Neural cell (in vitro differentiated cells): ENCODE measurements at regions not wholly inside any gene's neighbourhood (a gene's known extent, or its start where the extent isn't known, plus 50 kb on each side); places are given as distances from the start of the nearest gene placed in this dataset.

Experiments used
- H2AFZ ChIP-seq: fragments of 200-600, 300-800 bp; sonication (generic), shearing (Covaris generic); 2 replicates; pipeline ENCODE4 v1.6.0; 2014; ENCODE audit warnings: low read depth, mild to moderate bottlenecking, antibody characterized with exemption, low read length, moderate library complexity
- H3F3A ChIP-seq: fragments of 200-600 bp; shearing (Covaris generic); 2 replicates; pipeline ENCODE4 v1.6.1; 2016; ENCODE audit warnings: mild to moderate bottlenecking, moderate library complexity, mixed read lengths, antibody characterized with exemption, low read length; ENCODE audit not compliant: insufficient read depth, poor library complexity, severe bottlenecking
- H3K27ac ChIP-seq: fragments of 200-600, 300-800 bp; sonication (generic), shearing (Covaris generic); 2 replicates; pipeline ENCODE4 v1.5.1; 2014; ENCODE audit warnings: mild to moderate bottlenecking, low read length, moderate library complexity
- H3K27me3 ChIP-seq: fragments of 300-800, 200-600 bp; sonication (generic), shearing (Covaris generic); 2 replicates; pipeline ENCODE4 v1.6.0; 2014; ENCODE audit warnings: mild to moderate bottlenecking, low read depth, low read length, moderate library complexity; ENCODE audit not compliant: insufficient read depth
- H3K36me3 ChIP-seq: fragments of 300-800, 200-600 bp; sonication (generic), shearing (Covaris generic); 2 replicates; pipeline ENCODE4 v1.5.1; 2014; ENCODE audit warnings: mild to moderate bottlenecking, antibody characterized with exemption, low read length, moderate library complexity; ENCODE audit not compliant: insufficient read depth
- H3K4me2 ChIP-seq: fragments of 300-800, 200-600 bp; sonication (generic), shearing (Covaris generic); 2 replicates; pipeline ENCODE4 v1.6.0; 2014; ENCODE audit warnings: mild to moderate bottlenecking, low read length
- H3K4me3 ChIP-seq: fragments of 300-800, 200-600 bp; sonication (generic), shearing (Covaris generic); 2 replicates; pipeline ENCODE4 v1.5.1; 2014; ENCODE audit warnings: mild to moderate bottlenecking, low read length, moderate library complexity
- H3K79me2 ChIP-seq: fragments of 200-600 bp; shearing (Covaris generic); replicated peaks from 2 replicates; pipeline ENCODE4 v1.6.0; 2014; ENCODE audit warnings: mild to moderate bottlenecking, low read length, moderate library complexity; ENCODE audit not compliant: insufficient read depth
- H3K9ac ChIP-seq: fragments of 300-800, 200-600 bp; sonication (generic), shearing (Covaris generic); 2 replicates; pipeline ENCODE4 v1.6.1; 2016; ENCODE audit warnings: mild to moderate bottlenecking, low read length, mixed read lengths
- H3K9me2 ChIP-seq: fragments of 200-600 bp; shearing (Covaris generic); 2 replicates; pipeline ENCODE4 v1.6.1; 2016; ENCODE audit warnings: mild to moderate bottlenecking, low read length, mixed read lengths; ENCODE audit not compliant: insufficient read depth
- H3K9me3 ChIP-seq: fragments of 200-600, 300-800 bp; sonication (generic), shearing (Covaris generic); 2 replicates; pipeline ENCODE4 v1.6.1; 2016; ENCODE audit warnings: mild to moderate bottlenecking, mixed run types, low read length, moderate library complexity, mixed read lengths
- H4K20me1 ChIP-seq: fragments of 200-600 bp; shearing (Covaris generic); 2 replicates; pipeline ENCODE4 v1.6.1; 2016; ENCODE audit warnings: mild to moderate bottlenecking, mixed run types; ENCODE audit not compliant: insufficient read depth
- EP300 ChIP-seq: fragments of 450-650 bp; conservative IDR thresholded peaks from 2 replicates; pipeline ENCODE4 v1.6.1; 2014; ENCODE audit warnings: antibody characterized with exemption, mild to moderate bottlenecking, moderate library complexity; ENCODE audit not compliant: poor library complexity, severe bottlenecking
- EZH2 ChIP-seq: fragments of 200-600, 300-800 bp; shearing (Covaris generic), sonication (generic); IDR thresholded peaks from 2 replicates; pipeline ENCODE4 v1.6.1; 2014; ENCODE audit warnings: antibody characterized with exemption, low read length, borderline replicate concordance, mild to moderate bottlenecking; ENCODE audit not compliant: insufficient read depth, poor library complexity, severe bottlenecking
- MXI1 ChIP-seq: fragments of 450-650 bp; conservative IDR thresholded peaks from 2 replicates; pipeline ENCODE4 v1.6.1; 2014; ENCODE audit warnings: antibody characterized with exemption, mild to moderate bottlenecking; ENCODE audit not compliant: poor library complexity, severe bottlenecking
- POLR2AphosphoS5 ChIP-seq: IDR thresholded peaks from 2 replicates; pipeline ENCODE4 v1.6.1; 2012
- RAD21 ChIP-seq: fragments of 450-650 bp; conservative IDR thresholded peaks from 2 replicates; pipeline ENCODE4 v1.6.1; 2014; ENCODE audit warnings: antibody characterized with exemption, mild to moderate bottlenecking, moderate library complexity
- SMC3 ChIP-seq: fragments of 450-650 bp; conservative IDR thresholded peaks from 2 replicates; pipeline ENCODE4 v1.6.1; 2014; ENCODE audit warnings: antibody characterized with exemption, mild to moderate bottlenecking, moderate library complexity; ENCODE audit not compliant: poor library complexity
- TAF1 ChIP-seq: IDR thresholded peaks from 2 replicates; pipeline ENCODE4 v1.6.1; 2012; ENCODE audit warnings: low read depth
- TF ChIP-seq, protein P1 (sequence below): IDR thresholded peaks from 2 replicates; pipeline ENCODE4 v1.6.1; 2012; ENCODE audit warnings: borderline replicate concordance
- TF ChIP-seq, protein P2 (sequence below): fragments of 450-650 bp; IDR thresholded peaks from 2 replicates; pipeline ENCODE4 v1.5.1; 2014; ENCODE audit warnings: antibody characterized with exemption, mild to moderate bottlenecking, moderate library complexity; ENCODE audit not compliant: poor library complexity, severe bottlenecking

DNA sequence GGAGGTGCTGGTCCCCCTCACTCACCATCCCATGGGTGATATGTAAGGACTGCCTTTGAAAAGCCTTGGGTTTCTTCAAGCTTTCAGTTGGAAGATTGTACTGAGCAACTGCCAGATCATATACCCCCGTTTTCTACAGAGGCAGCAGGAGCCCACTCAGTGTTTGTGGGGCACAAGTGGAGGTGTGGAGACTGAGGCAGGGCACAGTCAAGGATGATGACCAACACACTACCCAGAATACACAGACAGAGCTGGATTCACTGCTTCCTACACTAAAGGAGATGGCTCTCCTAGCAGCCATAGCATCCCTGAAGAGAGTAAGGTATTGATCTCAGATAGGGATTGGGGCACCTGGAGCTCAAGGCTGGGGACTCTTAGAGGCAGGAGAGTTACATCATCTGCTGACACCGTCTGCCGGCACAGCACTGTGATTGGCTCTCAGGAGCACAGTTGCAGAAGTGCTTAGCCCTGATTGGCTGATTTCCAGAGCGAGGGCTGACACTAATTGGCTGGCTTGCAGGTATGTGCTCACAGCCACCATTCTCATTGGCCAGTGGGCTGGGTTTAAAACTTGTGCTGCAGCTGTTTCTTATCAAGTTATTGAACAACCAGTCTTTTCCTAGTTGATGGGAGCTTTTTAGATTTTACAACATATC is 77.9 kb upstream of the PFKP start:
- no peaks in the 10 kb centered on the region for H3F3A ChIP-seq
- no peaks in the 10 kb centered on the region for H3K9me3 ChIP-seq
- H3K4me3 ChIP-seq, result no peak overlapping the region

DNA sequence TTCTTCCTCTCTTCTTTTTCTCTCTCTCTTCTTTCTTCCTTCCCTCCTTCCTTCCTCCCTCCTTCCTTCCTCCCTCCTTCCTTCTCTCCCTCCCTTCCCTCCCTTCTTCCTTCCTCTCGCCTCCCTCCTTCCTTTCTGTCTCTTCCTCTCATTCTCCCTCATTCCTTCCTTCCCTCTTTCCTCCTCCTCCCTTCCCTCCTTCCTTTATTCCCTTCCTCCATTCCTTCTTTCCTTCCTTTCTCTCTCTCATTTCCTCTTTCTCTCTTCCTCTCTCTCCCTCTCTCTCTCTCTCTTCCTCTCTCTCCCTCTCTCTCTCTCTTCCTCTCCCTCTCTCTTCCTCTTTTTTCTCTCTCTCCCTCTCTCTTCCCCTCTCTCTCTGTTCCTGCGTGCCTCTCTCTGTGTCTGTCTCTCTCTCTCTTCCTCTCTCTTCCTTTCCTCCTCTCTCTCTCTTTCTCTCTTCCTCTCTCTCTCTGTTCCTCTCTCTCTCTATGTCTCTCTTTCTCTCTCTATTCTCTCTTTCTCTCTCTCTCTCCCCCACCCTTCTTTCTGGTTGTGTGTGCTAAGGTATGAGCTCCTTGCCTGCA is 80.1 kb upstream of the PFKP start:
- no peak overlapping the region for H3K9ac ChIP-seq
- H3K4me2 ChIP-seq, result no peak overlapping the region
- no peak for TF ChIP-seq EP300
- TF ChIP-seq, protein P1, sequence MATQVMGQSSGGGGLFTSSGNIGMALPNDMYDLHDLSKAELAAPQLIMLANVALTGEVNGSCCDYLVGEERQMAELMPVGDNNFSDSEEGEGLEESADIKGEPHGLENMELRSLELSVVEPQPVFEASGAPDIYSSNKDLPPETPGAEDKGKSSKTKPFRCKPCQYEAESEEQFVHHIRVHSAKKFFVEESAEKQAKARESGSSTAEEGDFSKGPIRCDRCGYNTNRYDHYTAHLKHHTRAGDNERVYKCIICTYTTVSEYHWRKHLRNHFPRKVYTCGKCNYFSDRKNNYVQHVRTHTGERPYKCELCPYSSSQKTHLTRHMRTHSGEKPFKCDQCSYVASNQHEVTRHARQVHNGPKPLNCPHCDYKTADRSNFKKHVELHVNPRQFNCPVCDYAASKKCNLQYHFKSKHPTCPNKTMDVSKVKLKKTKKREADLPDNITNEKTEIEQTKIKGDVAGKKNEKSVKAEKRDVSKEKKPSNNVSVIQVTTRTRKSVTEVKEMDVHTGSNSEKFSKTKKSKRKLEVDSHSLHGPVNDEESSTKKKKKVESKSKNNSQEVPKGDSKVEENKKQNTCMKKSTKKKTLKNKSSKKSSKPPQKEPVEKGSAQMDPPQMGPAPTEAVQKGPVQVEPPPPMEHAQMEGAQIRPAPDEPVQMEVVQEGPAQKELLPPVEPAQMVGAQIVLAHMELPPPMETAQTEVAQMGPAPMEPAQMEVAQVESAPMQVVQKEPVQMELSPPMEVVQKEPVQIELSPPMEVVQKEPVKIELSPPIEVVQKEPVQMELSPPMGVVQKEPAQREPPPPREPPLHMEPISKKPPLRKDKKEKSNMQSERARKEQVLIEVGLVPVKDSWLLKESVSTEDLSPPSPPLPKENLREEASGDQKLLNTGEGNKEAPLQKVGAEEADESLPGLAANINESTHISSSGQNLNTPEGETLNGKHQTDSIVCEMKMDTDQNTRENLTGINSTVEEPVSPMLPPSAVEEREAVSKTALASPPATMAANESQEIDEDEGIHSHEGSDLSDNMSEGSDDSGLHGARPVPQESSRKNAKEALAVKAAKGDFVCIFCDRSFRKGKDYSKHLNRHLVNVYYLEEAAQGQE, result no peak
- no peak for TF ChIP-seq SMC3
- no peak for TF ChIP-seq MXI1
- no peak overlapping the region for H2AFZ ChIP-seq
- no peaks in the 10 kb centered on the region for H3F3A ChIP-seq
- no peaks in the 10 kb centered on the region for H3K79me2 ChIP-seq
- no peak overlapping the region for H3K27ac ChIP-seq
- no peaks in the 10 kb centered on the region for H3K36me3 ChIP-seq
- no peak overlapping the region for H3K4me3 ChIP-seq
- H4K20me1 ChIP-seq, result no peaks in the 10 kb centered on the region
- no peaks in the 10 kb centered on the region for H3K27me3 ChIP-seq
- no peaks in the 10 kb centered on the region for H3K9me2 ChIP-seq
- no peaks in the 10 kb centered on the region for H3K9me3 ChIP-seq

More for the DNA sequence above, 77.9 kb upstream of the PFKP start:
- no peak overlapping the region for H3K4me2 ChIP-seq
- no peak overlapping the region for H3K9ac ChIP-seq
- H3K9me2 ChIP-seq, result no peaks in the 10 kb centered on the region
- H4K20me1 ChIP-seq, result no peaks in the 10 kb centered on the region
- no peaks in the 10 kb centered on the region for H3K79me2 ChIP-seq
- H3K27me3 ChIP-seq, result no peaks in the 10 kb centered on the region
- H3K27ac ChIP-seq, result no peak overlapping the region
- no peak overlapping the region for H2AFZ ChIP-seq
- TF ChIP-seq SMC3 (no peak), MXI1 (no peak), POLR2AphosphoS5 (no peak), TAF1 (no peak), RAD21 (no peak), EZH2 (no peak), EP300 (no peak)
- TF ChIP-seq, protein P2, sequence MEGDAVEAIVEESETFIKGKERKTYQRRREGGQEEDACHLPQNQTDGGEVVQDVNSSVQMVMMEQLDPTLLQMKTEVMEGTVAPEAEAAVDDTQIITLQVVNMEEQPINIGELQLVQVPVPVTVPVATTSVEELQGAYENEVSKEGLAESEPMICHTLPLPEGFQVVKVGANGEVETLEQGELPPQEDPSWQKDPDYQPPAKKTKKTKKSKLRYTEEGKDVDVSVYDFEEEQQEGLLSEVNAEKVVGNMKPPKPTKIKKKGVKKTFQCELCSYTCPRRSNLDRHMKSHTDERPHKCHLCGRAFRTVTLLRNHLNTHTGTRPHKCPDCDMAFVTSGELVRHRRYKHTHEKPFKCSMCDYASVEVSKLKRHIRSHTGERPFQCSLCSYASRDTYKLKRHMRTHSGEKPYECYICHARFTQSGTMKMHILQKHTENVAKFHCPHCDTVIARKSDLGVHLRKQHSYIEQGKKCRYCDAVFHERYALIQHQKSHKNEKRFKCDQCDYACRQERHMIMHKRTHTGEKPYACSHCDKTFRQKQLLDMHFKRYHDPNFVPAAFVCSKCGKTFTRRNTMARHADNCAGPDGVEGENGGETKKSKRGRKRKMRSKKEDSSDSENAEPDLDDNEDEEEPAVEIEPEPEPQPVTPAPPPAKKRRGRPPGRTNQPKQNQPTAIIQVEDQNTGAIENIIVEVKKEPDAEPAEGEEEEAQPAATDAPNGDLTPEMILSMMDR, result no peak
- TF ChIP-seq, protein P1, result no peak
- H3K36me3 ChIP-seq, result no peaks in the 10 kb centered on the region
